ENCODE measurements at regions not wholly inside any gene's neighbourhood (a gene's known extent, or its start where the extent isn't known, plus 50 kb on each side); places are given as distances from the start of the nearest gene placed in this dataset.

DNA sequence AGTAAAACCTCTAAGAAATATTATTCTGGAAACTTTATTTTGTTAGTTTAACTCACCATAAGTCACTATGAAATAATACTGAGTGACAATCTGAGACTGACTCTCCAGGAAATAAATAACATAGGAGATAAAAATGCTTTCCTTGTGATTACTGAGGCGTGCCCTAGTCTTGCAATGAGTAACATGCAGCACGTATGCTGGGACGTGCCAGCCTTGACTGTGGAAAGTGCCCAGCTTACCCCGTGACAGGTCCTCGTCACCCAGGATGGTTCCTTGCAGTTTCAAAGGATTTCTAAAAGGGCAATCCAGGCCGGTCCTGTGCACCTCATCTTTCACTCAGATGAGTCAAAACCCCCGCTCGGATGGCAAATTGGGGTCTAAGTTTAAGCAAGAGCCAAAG, 720.8 kb upstream of the ADAMTS16 start:
- Histone ChIP-seq H3K4me1 (ENCODE audit: insufficient read depth, low read length) (no peaks in the 10 kb centered on the region), H3K79me1 (ENCODE audit: insufficient read depth, low read depth, low read length, poor library complexity, severe bottlenecking) (no peaks in the 10 kb centered on the region), H4K8ac (replicated peaks; ENCODE audit: insufficient read length, low read depth, low read length) (no peak overlapping the region), H3K27me3 (ENCODE audit: insufficient read depth, low read length) (no peaks in the 10 kb centered on the region), H3K9me3 (ENCODE audit: control insufficient read depth, low read depth, low read length) (no peaks in the 10 kb centered on the region), H3K4ac (ENCODE audit: low read depth, low read length) (no peak overlapping the region), H2BK12ac (ENCODE audit: insufficient read length, low read depth, low read length) (no peak overlapping the region), H2BK20ac (ENCODE audit: low read depth, low read length, poor library complexity, severe bottlenecking) (no peak overlapping the region), H2AFZ (ENCODE audit: low read length) (no peak overlapping the region), H3K56ac (ENCODE audit: insufficient read length, low read depth, low read length) (no peak overlapping the region), H2AK5ac (ENCODE audit: insufficient read length, low read length) (no peak overlapping the region), H2BK120ac (ENCODE audit: low read depth, low read length, poor library complexity, severe bottlenecking) (no peak overlapping the region), H3K4me2 (ENCODE audit: insufficient read depth, insufficient read length, low read length) (no peak overlapping the region), H2BK5ac (ENCODE audit: insufficient read length, low read length) (no peak overlapping the region), H3K27ac (ENCODE audit: insufficient read length, low read depth, low read length) (no peak overlapping the region), H2BK15ac (ENCODE audit: low read depth, low read length) (no peak overlapping the region), H3K9ac (ENCODE audit: extremely low read depth, insufficient read length, low read length) (no peak overlapping the region), H3K18ac (ENCODE audit: insufficient read length, low read depth, low read length) (no peak overlapping the region), H4K5ac (ENCODE audit: insufficient read length, low read depth, low read length) (no peak overlapping the region), H4K91ac (ENCODE audit: insufficient read length, low read depth, low read length) (no peak overlapping the region), H3T11ph (ENCODE audit: low read length) (no peak overlapping the region), H3K79me2 (ENCODE audit: insufficient read depth, low read length) (no peaks in the 10 kb centered on the region), H4K20me1 (ENCODE audit: control insufficient read depth, insufficient read depth, insufficient read length) (no peaks in the 10 kb centered on the region), H3K14ac (ENCODE audit: insufficient read depth, low read length) (no peak overlapping the region), H3K23me2 (ENCODE audit: insufficient read length, low read depth, low read length, poor library complexity, severe bottlenecking) (no peaks in the 10 kb centered on the region), H3K23ac (ENCODE audit: insufficient read length, low read depth, low read length) (no peak overlapping the region)
- no peaks in the 10 kb centered on the region for H3K9me3 Mint-ChIP-seq
- no peak overlapping the region for H3K4me3 Mint-ChIP-seq
- no peak for DNase-seq
- TF ChIP-seq, protein P1, sequence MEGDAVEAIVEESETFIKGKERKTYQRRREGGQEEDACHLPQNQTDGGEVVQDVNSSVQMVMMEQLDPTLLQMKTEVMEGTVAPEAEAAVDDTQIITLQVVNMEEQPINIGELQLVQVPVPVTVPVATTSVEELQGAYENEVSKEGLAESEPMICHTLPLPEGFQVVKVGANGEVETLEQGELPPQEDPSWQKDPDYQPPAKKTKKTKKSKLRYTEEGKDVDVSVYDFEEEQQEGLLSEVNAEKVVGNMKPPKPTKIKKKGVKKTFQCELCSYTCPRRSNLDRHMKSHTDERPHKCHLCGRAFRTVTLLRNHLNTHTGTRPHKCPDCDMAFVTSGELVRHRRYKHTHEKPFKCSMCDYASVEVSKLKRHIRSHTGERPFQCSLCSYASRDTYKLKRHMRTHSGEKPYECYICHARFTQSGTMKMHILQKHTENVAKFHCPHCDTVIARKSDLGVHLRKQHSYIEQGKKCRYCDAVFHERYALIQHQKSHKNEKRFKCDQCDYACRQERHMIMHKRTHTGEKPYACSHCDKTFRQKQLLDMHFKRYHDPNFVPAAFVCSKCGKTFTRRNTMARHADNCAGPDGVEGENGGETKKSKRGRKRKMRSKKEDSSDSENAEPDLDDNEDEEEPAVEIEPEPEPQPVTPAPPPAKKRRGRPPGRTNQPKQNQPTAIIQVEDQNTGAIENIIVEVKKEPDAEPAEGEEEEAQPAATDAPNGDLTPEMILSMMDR (conservative IDR thresholded peaks at IDR 0.05), result no peak
- H3K36me3 Mint-ChIP-seq (ENCODE audit: insufficient read depth in 1 of 3, low read depth in 3 of 3), result no peaks in the 10 kb centered on the region
- peaks cover under 1 to 1% of the 10 kb centered on the region in 2 experiments; a peak in 2 of 4 replicates for H3K4me1 Mint-ChIP-seq
- no CpG with 5 or more reads among the region's 8 CpGs for WGBS (ENCODE audit: extremely low coverage, insufficient read length, low lambda C conversion rate)
- no peak overlapping the region for H3K27ac Mint-ChIP-seq
- no peaks in the 10 kb centered on the region for H3K27me3 Mint-ChIP-seq (ENCODE audit: low read depth)

Measured in H9 (cell line).